Suprapubic skin (tissue), 3 donors: ENCODE measurements at regions not wholly inside any gene's neighbourhood (a gene's known extent, or its start where the extent isn't known, plus 50 kb on each side); places are given as distances from the start of the nearest gene placed in this dataset.

Experiments used
- EP300 ChIP-seq: sonication (generic); formaldehyde crosslinking; IDR thresholded peaks from one replicate; pipeline ENCODE4 v1.6.1; 2017; ENCODE audit warnings: antibody characterized with exemption
- POLR2A ChIP-seq, 2 donors: fragments of 450-650 bp; IDR thresholded peaks; one replicate each; pipeline ENCODE4 v1.6.1; 2017; ENCODE audit warnings: antibody characterized with exemption in 2 of 2, mild to moderate bottlenecking in 2 of 2, moderate library complexity in 2 of 2
- TF ChIP-seq, protein P1 (sequence below), 2 donors: fragments of 200-600 bp in 1 of 2; fragments of 450-650 bp in 1 of 2; sonication (generic) in 1 of 2; IDR thresholded peaks; one replicate each; pipeline ENCODE4 v1.5.1; 2016 to 2019; ENCODE audit warnings: antibody characterized with exemption in 2 of 2, mild to moderate bottlenecking in 1 of 2, moderate library complexity in 1 of 2

DNA sequence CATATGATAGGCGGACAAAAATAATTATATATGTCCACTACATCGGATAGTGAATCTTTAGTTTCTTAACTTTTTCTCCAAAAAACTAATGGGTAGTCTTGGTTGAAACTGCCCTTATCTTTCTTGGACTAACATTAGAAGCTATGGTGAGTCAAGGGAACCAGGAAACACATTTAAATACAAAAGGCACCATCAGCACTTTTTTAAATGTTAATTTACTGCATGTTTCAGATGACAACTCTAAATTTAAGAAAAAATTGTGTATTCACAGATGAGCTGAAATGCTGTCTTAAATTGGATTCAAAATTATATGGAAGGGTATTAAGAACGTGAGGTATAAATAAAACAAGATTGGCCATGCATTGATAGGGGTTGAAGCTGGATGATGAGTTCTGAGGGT, 75.6 kb upstream of the CERS6 start:
- TF ChIP-seq, protein P1, sequence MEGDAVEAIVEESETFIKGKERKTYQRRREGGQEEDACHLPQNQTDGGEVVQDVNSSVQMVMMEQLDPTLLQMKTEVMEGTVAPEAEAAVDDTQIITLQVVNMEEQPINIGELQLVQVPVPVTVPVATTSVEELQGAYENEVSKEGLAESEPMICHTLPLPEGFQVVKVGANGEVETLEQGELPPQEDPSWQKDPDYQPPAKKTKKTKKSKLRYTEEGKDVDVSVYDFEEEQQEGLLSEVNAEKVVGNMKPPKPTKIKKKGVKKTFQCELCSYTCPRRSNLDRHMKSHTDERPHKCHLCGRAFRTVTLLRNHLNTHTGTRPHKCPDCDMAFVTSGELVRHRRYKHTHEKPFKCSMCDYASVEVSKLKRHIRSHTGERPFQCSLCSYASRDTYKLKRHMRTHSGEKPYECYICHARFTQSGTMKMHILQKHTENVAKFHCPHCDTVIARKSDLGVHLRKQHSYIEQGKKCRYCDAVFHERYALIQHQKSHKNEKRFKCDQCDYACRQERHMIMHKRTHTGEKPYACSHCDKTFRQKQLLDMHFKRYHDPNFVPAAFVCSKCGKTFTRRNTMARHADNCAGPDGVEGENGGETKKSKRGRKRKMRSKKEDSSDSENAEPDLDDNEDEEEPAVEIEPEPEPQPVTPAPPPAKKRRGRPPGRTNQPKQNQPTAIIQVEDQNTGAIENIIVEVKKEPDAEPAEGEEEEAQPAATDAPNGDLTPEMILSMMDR (IDR thresholded peaks at IDR 0.05) = no peak
- no peak for TF ChIP-seq POLR2A (IDR thresholded peaks at IDR 0.05)
- TF ChIP-seq EP300 = no peak
